BLaER1 treated with 17β-estradiol and CSF1 and Interleukin-3, amounts not matched to agents 10 nM and 100 nM (cell line): ENCODE measurements at regions not wholly inside any gene's neighbourhood (a gene's known extent, or its start where the extent isn't known, plus 50 kb on each side); places are given as distances from the start of the nearest gene placed in this dataset.

ENCODE experiments used
- H3K27ac ChIP-seq, 11 experiments: shearing (Covaris generic); formaldehyde crosslinking; 2 replicates each; pipeline ENCODE4 v1.8.1; 2022
- H3K27me3 ChIP-seq, 11 experiments: shearing (Covaris generic); formaldehyde crosslinking; 2 replicates each; pipeline ENCODE4 v1.8.1; 2022
- H3K36me3 ChIP-seq, 11 experiments: shearing (Covaris generic); formaldehyde crosslinking; 2 replicates each; pipeline ENCODE4 v1.8.1; 2022
- H3K4me1 ChIP-seq, 10 experiments: shearing (Covaris generic); formaldehyde crosslinking; 2 replicates each; pipeline ENCODE4 v1.8.1; 2022
- H3K4me2 ChIP-seq, 11 experiments: shearing (Covaris generic); formaldehyde crosslinking; 2 replicates each; pipeline ENCODE4 v1.8.1; 2022
- H3K4me3 ChIP-seq, 10 experiments: shearing (Covaris generic); formaldehyde crosslinking; 2 replicates each; pipeline ENCODE4 v1.8.1; 2022
- H3K9ac ChIP-seq, 11 experiments: shearing (Covaris generic); formaldehyde crosslinking; 2 replicates each; pipeline ENCODE4 v1.8.1; 2022
- H3K9me3 ChIP-seq, 11 experiments: shearing (Covaris generic); formaldehyde crosslinking; replicated peaks in 1 of 11; 2 replicates each; pipeline ENCODE4 v1.8.1; 2022
- H4K20me1 ChIP-seq, 11 experiments: shearing (Covaris generic); formaldehyde crosslinking; 2 replicates each; pipeline ENCODE4 v1.8.1; 2022
- Cebpa-rat ChIP-seq, 11 experiments: shearing (Covaris generic); IDR thresholded peaks; 2 replicates each; pipeline ENCODE4 v1.8.1; 2022

- Histone ChIP-seq H3K36me3 (no peaks in the 10 kb centered on the region), H3K4me1 (peaks cover 0 to 5% (median 0%) of the 10 kb centered on the region in 10 experiments; a peak in 1 of 20 replicates), H3K9ac (no peak overlapping the region), H3K4me3 (no peak overlapping the region), H3K4me2 (no peak overlapping the region), H3K27ac (no peak overlapping the region), H3K9me3 (no peaks in the 10 kb centered on the region), H4K20me1 (no peaks in the 10 kb centered on the region), H3K27me3 (no peaks in the 10 kb centered on the region)
- no peak for TF ChIP-seq Cebpa-rat (IDR thresholded peaks at IDR 0.05)
Observed at GRCh38 chr16:76195648-76196047, 81.6 kb upstream of the CNTNAP4 start.

GRCh38 chr16:76197900-76198299 is 79.3 kb upstream of the CNTNAP4 start:
- no peak for TF ChIP-seq Cebpa-rat (IDR thresholded peaks at IDR 0.05)
- Histone ChIP-seq H3K9ac (no peak overlapping the region), H3K4me3 (no peak overlapping the region), H4K20me1 (no peaks in the 10 kb centered on the region), H3K4me1 (peaks cover 0 to 5% (median 0%) of the 10 kb centered on the region in 10 experiments; a peak in 1 of 20 replicates), H3K9me3 (no peaks in the 10 kb centered on the region), H3K27ac (no peak overlapping the region), H3K27me3 (no peaks in the 10 kb centered on the region), H3K4me2 (no peak overlapping the region), H3K36me3 (no peaks in the 10 kb centered on the region)

GRCh38 chr16:76199681-76200220 is 77.5 kb upstream of the CNTNAP4 start:
- Histone ChIP-seq H3K27me3 (no peaks in the 10 kb centered on the region), H3K4me1 (peaks cover 0 to 3% (median 0%) of the 10 kb centered on the region in 10 experiments; a peak in 1 of 20 replicates), H3K9ac (no peak overlapping the region), H3K36me3 (no peaks in the 10 kb centered on the region), H3K27ac (no peak overlapping the region), H3K4me3 (no peak overlapping the region), H3K4me2 (no peak overlapping the region), H3K9me3 (no peaks in the 10 kb centered on the region), H4K20me1 (no peaks in the 10 kb centered on the region)
- no peak for TF ChIP-seq Cebpa-rat (IDR thresholded peaks at IDR 0.05)

GRCh38 chr16:76201385-76201784 is 75.8 kb upstream of the CNTNAP4 start:
- Histone ChIP-seq H3K36me3 (no peaks in the 10 kb centered on the region), H3K4me1 (no peaks in the 10 kb centered on the region), H3K27me3 (no peaks in the 10 kb centered on the region), H3K9me3 (no peaks in the 10 kb centered on the region), H4K20me1 (no peaks in the 10 kb centered on the region), H3K4me2 (no peak overlapping the region), H3K9ac (no peak overlapping the region), H3K4me3 (no peak overlapping the region), H3K27ac (no peak overlapping the region)
- no peak for TF ChIP-seq Cebpa-rat (IDR thresholded peaks at IDR 0.05)

GRCh38 chr16:76204249-76204648 is 73.0 kb upstream of the CNTNAP4 start:
- Histone ChIP-seq H3K36me3 (no peaks in the 10 kb centered on the region), H3K4me1 (no peaks in the 10 kb centered on the region), H4K20me1 (no peaks in the 10 kb centered on the region), H3K27me3 (no peaks in the 10 kb centered on the region), H3K9me3 (no peaks in the 10 kb centered on the region), H3K4me2 (no peak overlapping the region), H3K9ac (no peak overlapping the region), H3K4me3 (no peak overlapping the region), H3K27ac (no peak overlapping the region)
- TF ChIP-seq Cebpa-rat (IDR thresholded peaks at IDR 0.05): no peak

GRCh38 chr16:76207270-76207669 is 69.9 kb upstream of the CNTNAP4 start:
- Histone ChIP-seq H3K4me3 (no peak overlapping the region), H3K9ac (no peak overlapping the region), H3K4me1 (no peaks in the 10 kb centered on the region; a peak in 1 of 20 replicates)

GRCh38 chr16:76210157-76210556 is 67.0 kb upstream of the CNTNAP4 start:
- peaks cover 0 to 11% (median 2%) of the 10 kb centered on the region in 11 experiments; a peak in 2 of 22 replicates for H3K9me3 ChIP-seq
- no peak overlapping the region for H3K4me3 ChIP-seq
- H3K27me3 ChIP-seq: no peaks in the 10 kb centered on the region
- H4K20me1 ChIP-seq: no peaks in the 10 kb centered on the region
- H3K4me1 ChIP-seq: no peaks in the 10 kb centered on the region; a peak in 1 of 20 replicates
- H3K27ac ChIP-seq: no peak overlapping the region
- H3K36me3 ChIP-seq: no peaks in the 10 kb centered on the region
- no peak overlapping the region for H3K4me2 ChIP-seq
- TF ChIP-seq Cebpa-rat (IDR thresholded peaks at IDR 0.05): no peak
- no peak overlapping the region for H3K9ac ChIP-seq

More at GRCh38 chr16:76207270-76207669, 69.9 kb upstream of the CNTNAP4 start:
- H3K27ac ChIP-seq: no peak overlapping the region
- peaks cover 0 to 2% (median 0%) of the 10 kb centered on the region in 11 experiments; a peak in 1 of 22 replicates for H3K9me3 ChIP-seq
- H3K27me3 ChIP-seq: no peaks in the 10 kb centered on the region
- H4K20me1 ChIP-seq: no peaks in the 10 kb centered on the region
- no peak for TF ChIP-seq Cebpa-rat (IDR thresholded peaks at IDR 0.05)
- no peak overlapping the region for H3K4me2 ChIP-seq
- H3K36me3 ChIP-seq: no peaks in the 10 kb centered on the region

GRCh38 chr16:76213860-76214259 is 63.3 kb upstream of the CNTNAP4 start:
- Histone ChIP-seq H3K27ac (no peak overlapping the region), H3K27me3 (no peaks in the 10 kb centered on the region), H3K4me2 (no peak overlapping the region), H4K20me1 (no peaks in the 10 kb centered on the region), H3K9ac (no peak overlapping the region), H3K4me3 (no peak overlapping the region), H3K36me3 (no peaks in the 10 kb centered on the region), H3K4me1 (no peaks in the 10 kb centered on the region; a peak in 1 of 20 replicates), H3K9me3 (peaks cover 0 to 11% (median 2%) of the 10 kb centered on the region in 11 experiments; a peak in 2 of 22 replicates)
- TF ChIP-seq Cebpa-rat (IDR thresholded peaks at IDR 0.05): no peak

- Histone ChIP-seq H4K20me1 (no peaks in the 10 kb centered on the region), H3K4me2 (no peak overlapping the region), H3K9me3 (peaks cover 0 to 11% (median 2%) of the 10 kb centered on the region in 11 experiments; a peak in 2 of 22 replicates), H3K36me3 (no peaks in the 10 kb centered on the region), H3K4me1 (no peaks in the 10 kb centered on the region; a peak in 1 of 20 replicates), H3K4me3 (no peak overlapping the region), H3K27me3 (no peaks in the 10 kb centered on the region), H3K27ac (no peak overlapping the region), H3K9ac (no peak overlapping the region)
- TF ChIP-seq Cebpa-rat (IDR thresholded peaks at IDR 0.05): no peak
Observed at GRCh38 chr16:76214856-76215255, 62.3 kb upstream of the CNTNAP4 start.

- H3K4me2 ChIP-seq: no peak overlapping the region
- no peaks in the 10 kb centered on the region for H3K36me3 ChIP-seq
- H3K9ac ChIP-seq: no peak overlapping the region
- H3K9me3 ChIP-seq: no peaks in the 10 kb centered on the region
- H4K20me1 ChIP-seq: no peaks in the 10 kb centered on the region
- H3K27me3 ChIP-seq: no peaks in the 10 kb centered on the region
- H3K27ac ChIP-seq: no peak overlapping the region
- H3K4me1 ChIP-seq: no peaks in the 10 kb centered on the region
- no peak for TF ChIP-seq Cebpa-rat (IDR thresholded peaks at IDR 0.05)
- no peak overlapping the region for H3K4me3 ChIP-seq
Observed at GRCh38 chr16:76222087-76222486, 55.1 kb upstream of the CNTNAP4 start.
